ENCODE measurements at regions not wholly inside any gene's neighbourhood (a gene's known extent, or its start where the extent isn't known, plus 50 kb on each side); places are given as distances from the start of the nearest gene placed in this dataset.

DNA sequence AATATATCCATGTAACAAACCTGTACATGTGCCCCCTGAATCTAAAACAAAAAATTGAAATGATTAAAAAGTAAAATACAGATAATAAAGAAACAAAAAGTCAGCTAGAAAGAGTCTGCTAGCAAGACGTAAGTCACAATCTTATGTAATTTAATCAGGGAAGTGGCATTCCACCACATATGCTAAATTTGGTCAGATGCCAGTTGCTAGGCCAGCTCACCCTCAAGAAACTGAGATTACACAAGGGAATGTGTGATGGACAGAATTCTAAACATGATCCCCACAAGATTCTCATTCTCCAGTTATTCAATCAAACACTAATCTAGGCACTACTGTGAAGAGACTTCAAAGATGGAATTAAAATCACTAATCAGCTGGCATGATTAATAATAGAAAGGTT lies 689.3 kb downstream of the CENPC start:
- H4K20me1 ChIP-seq (ENCODE audit: insufficient read depth) = no peaks in the 10 kb centered on the region
- 16% methylated on average over 1 of the region's 1 CpG for WGBS (ENCODE audit: low lambda C conversion rate)
- no peak overlapping the region for H3K9ac ChIP-seq
- ChIA-PET CTCF (no interaction called here), POLR2A (interaction anchor here (0.5 kb wide), 1 partner anchor 265 kb away, joined by 3 read pairs; no protein-coding TSS in a partner anchor)
- H3K9me3 ChIP-seq = no peaks in the 10 kb centered on the region
- H3K27me3 ChIP-seq (ENCODE audit: insufficient read depth) = no peaks in the 10 kb centered on the region
- no peak overlapping the region for H2AFZ ChIP-seq (ENCODE audit: low read depth)
- H3K4me3 ChIP-seq (ENCODE audit: low read depth in 2 of 2, low read length in 1 of 2) = no peak overlapping the region
- no peaks in the 10 kb centered on the region for H3K36me3 ChIP-seq (replicated peaks in 1 of 2; ENCODE audit: control insufficient read depth in 1 of 2, insufficient read depth in 2 of 2, low read length in 1 of 2)
- H3K27ac ChIP-seq (ENCODE audit: low read depth in 2 of 2, low read length in 1 of 2) = no peak overlapping the region
- H3K4me2 ChIP-seq = no peak overlapping the region
- no peak for DNase-seq
- no peaks in the 10 kb centered on the region for H3K9me2 ChIP-seq
- TF ChIP-seq EZH2phosphoT487 (IDR thresholded peaks at IDR 0.05; ENCODE audit: borderline replicate concordance, low read depth) = no peak
- TF ChIP-seq EP300 (IDR thresholded peaks at IDR 0.05; ENCODE audit: borderline replicate concordance in 1 of 2, low read depth in 1 of 2, low read length in 1 of 2) = no peak
- no peak for TF ChIP-seq SIN3A (IDR thresholded peaks at IDR 0.05; ENCODE audit: borderline replicate concordance, low read depth, low read length)
- no peak for TF ChIP-seq JUND (IDR thresholded peaks at IDR 0.05)
- TF ChIP-seq, protein P1, sequence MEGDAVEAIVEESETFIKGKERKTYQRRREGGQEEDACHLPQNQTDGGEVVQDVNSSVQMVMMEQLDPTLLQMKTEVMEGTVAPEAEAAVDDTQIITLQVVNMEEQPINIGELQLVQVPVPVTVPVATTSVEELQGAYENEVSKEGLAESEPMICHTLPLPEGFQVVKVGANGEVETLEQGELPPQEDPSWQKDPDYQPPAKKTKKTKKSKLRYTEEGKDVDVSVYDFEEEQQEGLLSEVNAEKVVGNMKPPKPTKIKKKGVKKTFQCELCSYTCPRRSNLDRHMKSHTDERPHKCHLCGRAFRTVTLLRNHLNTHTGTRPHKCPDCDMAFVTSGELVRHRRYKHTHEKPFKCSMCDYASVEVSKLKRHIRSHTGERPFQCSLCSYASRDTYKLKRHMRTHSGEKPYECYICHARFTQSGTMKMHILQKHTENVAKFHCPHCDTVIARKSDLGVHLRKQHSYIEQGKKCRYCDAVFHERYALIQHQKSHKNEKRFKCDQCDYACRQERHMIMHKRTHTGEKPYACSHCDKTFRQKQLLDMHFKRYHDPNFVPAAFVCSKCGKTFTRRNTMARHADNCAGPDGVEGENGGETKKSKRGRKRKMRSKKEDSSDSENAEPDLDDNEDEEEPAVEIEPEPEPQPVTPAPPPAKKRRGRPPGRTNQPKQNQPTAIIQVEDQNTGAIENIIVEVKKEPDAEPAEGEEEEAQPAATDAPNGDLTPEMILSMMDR (IDR thresholded peaks at IDR 0.05) = no peak
- TF ChIP-seq ELF1 (IDR thresholded peaks at IDR 0.05) = no peak
- TF ChIP-seq TAF1 (IDR thresholded peaks at IDR 0.05; ENCODE audit: borderline replicate concordance, low read depth, low read length) = no peak
- no peak for TF ChIP-seq TCF12 (IDR thresholded peaks at IDR 0.05)
- TF ChIP-seq, protein P2, sequence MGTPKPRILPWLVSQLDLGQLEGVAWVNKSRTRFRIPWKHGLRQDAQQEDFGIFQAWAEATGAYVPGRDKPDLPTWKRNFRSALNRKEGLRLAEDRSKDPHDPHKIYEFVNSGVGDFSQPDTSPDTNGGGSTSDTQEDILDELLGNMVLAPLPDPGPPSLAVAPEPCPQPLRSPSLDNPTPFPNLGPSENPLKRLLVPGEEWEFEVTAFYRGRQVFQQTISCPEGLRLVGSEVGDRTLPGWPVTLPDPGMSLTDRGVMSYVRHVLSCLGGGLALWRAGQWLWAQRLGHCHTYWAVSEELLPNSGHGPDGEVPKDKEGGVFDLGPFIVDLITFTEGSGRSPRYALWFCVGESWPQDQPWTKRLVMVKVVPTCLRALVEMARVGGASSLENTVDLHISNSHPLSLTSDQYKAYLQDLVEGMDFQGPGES (IDR thresholded peaks at IDR 0.05; ENCODE audit: low read depth, low read length) = no peak
- no peak for TF ChIP-seq YY1 (IDR thresholded peaks at IDR 0.05; ENCODE audit: low read depth)
- TF ChIP-seq TEAD4 (IDR thresholded peaks at IDR 0.05; ENCODE audit: borderline replicate concordance, insufficient read depth) = no peak
- TF ChIP-seq POLR2AphosphoS5 (IDR thresholded peaks at IDR 0.05; ENCODE audit: low read depth, low read length) = no peak
- TF ChIP-seq RXRA (IDR thresholded peaks at IDR 0.05; ENCODE audit: borderline replicate concordance, low read depth) = no peak
- TF ChIP-seq MXI1 (IDR thresholded peaks at IDR 0.05; ENCODE audit: low read depth, low read length) = no peak
- TF ChIP-seq CHD2 (IDR thresholded peaks at IDR 0.05; ENCODE audit: low read length, partially characterized antibody) = no peak
- no peak for TF ChIP-seq GABPA (IDR thresholded peaks at IDR 0.05; ENCODE audit: low read depth)
- no peak for TF ChIP-seq FOXJ3 (CRISPR knock-in tag; IDR thresholded peaks at IDR 0.05)
- TF ChIP-seq, protein P3, sequence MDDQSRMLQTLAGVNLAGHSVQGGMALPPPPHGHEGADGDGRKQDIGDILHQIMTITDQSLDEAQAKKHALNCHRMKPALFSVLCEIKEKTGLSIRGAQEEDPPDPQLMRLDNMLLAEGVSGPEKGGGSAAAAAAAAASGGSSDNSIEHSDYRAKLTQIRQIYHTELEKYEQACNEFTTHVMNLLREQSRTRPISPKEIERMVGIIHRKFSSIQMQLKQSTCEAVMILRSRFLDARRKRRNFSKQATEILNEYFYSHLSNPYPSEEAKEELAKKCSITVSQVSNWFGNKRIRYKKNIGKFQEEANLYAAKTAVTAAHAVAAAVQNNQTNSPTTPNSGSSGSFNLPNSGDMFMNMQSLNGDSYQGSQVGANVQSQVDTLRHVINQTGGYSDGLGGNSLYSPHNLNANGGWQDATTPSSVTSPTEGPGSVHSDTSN (IDR thresholded peaks at IDR 0.05) = no peak
- TF ChIP-seq, protein P4, sequence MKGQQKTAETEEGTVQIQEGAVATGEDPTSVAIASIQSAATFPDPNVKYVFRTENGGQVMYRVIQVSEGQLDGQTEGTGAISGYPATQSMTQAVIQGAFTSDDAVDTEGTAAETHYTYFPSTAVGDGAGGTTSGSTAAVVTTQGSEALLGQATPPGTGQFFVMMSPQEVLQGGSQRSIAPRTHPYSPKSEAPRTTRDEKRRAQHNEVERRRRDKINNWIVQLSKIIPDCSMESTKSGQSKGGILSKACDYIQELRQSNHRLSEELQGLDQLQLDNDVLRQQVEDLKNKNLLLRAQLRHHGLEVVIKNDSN (IDR thresholded peaks at IDR 0.05; ENCODE audit: borderline replicate concordance, low read depth) = no peak
- TF ChIP-seq SMC3 (IDR thresholded peaks at IDR 0.05; ENCODE audit: low read depth, low read length) = no peak
- H3K4me1 ChIP-seq (ENCODE audit: control insufficient read depth in 1 of 2, insufficient read depth in 2 of 2, low read depth in 1 of 2, low read length in 1 of 2) = no peaks in the 10 kb centered on the region
- H3F3A ChIP-seq (replicated peaks; ENCODE audit: insufficient read depth) = no peaks in the 10 kb centered on the region
- no peaks in the 10 kb centered on the region for H3K79me2 ChIP-seq (ENCODE audit: insufficient read depth)

Data from SK-N-SH (cell line).